ENCODE measurements at regions not wholly inside any gene's neighbourhood (a gene's known extent, or its start where the extent isn't known, plus 50 kb on each side); places are given as distances from the start of the nearest gene placed in this dataset.

DNA sequence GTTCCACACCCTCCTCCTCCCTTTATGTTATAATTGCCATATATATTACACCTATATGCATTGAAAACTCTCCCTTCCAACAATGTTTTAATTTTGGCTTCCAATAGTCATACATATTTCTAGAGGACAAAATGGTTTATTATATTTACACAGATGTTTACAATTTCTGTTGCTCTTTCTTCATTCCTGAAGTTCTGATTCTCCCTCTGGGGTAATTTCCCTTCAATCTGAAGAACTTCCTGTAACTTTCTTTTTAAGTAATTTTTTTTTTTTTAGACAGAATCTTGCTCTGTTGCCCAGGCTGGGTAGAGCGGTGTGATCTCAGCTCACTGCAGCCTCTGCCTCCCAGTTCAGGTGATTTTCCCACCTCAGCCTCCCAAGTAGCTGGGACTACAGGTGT lies 173.0 kb upstream of the MAP1B start:
- Histone ChIP-seq H3K36me3 (ENCODE audit: low read depth, missing control alignments) (no peaks in the 10 kb centered on the region), H3K27ac (no peak overlapping the region), H3K4me3 (no peak overlapping the region), H3K4me1 (peaks cover 3% of the 10 kb centered on the region), H3K9me3 (no peaks in the 10 kb centered on the region), H3K27me3 (no peaks in the 10 kb centered on the region)
- WGBS, 2 donors, result 65 to 87% methylated on average over 1 of the region's 1 CpG
- TF ChIP-seq POLR2A (IDR thresholded peaks at IDR 0.05) (no peak), CTCF (IDR thresholded peaks at IDR 0.05) (no peak)
- no peak for DNase-seq
- intact Hi-C loops (cut with DNase I; ENCODE audit: low total_unique reads), result no loop called here

DNA sequence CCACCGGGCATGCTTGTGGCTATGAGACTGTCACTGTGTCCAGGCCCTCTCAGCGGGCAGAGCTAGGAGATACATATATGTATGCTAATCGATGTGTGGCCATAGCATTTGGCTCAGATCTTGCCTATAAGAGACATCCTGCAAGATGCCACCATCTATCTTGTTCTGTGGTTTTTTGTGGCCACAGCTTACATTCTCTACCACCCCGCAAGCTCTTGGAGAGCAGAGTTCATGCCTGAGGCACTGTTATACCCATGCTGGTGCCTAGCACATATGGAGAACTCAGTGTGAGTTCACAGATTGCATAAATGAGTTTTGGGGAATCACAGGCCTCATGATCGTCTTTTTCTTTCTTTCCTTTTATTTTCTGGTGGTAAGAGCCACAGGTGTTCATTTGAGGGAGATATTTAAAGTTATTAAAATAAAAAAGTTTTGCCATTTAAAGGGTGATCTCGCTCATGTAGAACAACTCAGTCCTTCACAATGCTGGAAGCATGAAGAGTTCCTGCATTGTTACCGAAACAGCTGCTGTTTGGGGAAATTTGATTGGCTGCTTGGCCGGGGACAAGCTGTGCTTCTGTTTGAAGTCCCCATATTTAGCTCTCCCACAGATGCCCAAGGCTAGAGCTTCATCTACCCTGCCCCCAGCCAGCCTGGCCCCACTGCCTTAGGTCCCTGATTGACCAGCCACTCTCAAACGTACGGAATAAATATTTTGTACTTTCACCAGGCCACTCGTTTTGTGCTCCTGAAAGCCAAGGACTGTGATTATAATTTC lies 169.2 kb upstream of the MAP1B start:
- Histone ChIP-seq H3K36me3 (ENCODE audit: low read depth, missing control alignments) (no peaks in the 10 kb centered on the region), H3K9me3 (no peaks in the 10 kb centered on the region), H3K27ac (no peak overlapping the region), H3K4me3 (no peak overlapping the region), H3K27me3 (no peaks in the 10 kb centered on the region), H3K4me1 (peaks cover under 1% of the 10 kb centered on the region)
- peak; percentile 25 for DNase-seq
- 65 to 68% methylated on average over 11 of the region's 11 CpGs for WGBS, 2 donors
- TF ChIP-seq CTCF (IDR thresholded peaks at IDR 0.05), result no peak
- TF ChIP-seq POLR2A (IDR thresholded peaks at IDR 0.05), result no peak
- intact Hi-C loops (cut with DNase I; ENCODE audit: low total_unique reads), result no loop called here

GRCh38 chr5:71938895-71939294 lies 168.4 kb upstream of the MAP1B start:
- H3K27me3 ChIP-seq, result no peaks in the 10 kb centered on the region
- intact Hi-C loops (cut with DNase I; ENCODE audit: low total_unique reads), result no loop called here
- WGBS, 2 donors, result 75 to 78% methylated on average over 4 to 7 of the region's 7 CpGs
- DNase-seq, result no peak
- no peaks in the 10 kb centered on the region for H3K9me3 ChIP-seq
- no peak overlapping the region for H3K27ac ChIP-seq
- no peaks in the 10 kb centered on the region for H3K4me1 ChIP-seq
- H3K36me3 ChIP-seq (ENCODE audit: low read depth, missing control alignments), result no peaks in the 10 kb centered on the region
- no peak for TF ChIP-seq POLR2A (IDR thresholded peaks at IDR 0.05)
- no peak for TF ChIP-seq CTCF (IDR thresholded peaks at IDR 0.05)
- H3K4me3 ChIP-seq, result no peak overlapping the region

GRCh38 chr5:71939452-71940230 lies 167.6 kb upstream of the MAP1B start:
- Histone ChIP-seq H3K4me3 (no peak overlapping the region), H3K36me3 (ENCODE audit: low read depth, missing control alignments) (no peaks in the 10 kb centered on the region), H3K27ac (no peak overlapping the region), H3K9me3 (no peaks in the 10 kb centered on the region), H3K27me3 (no peaks in the 10 kb centered on the region), H3K4me1 (no peaks in the 10 kb centered on the region)
- DNase-seq, result no peak
- intact Hi-C loops (cut with DNase I; ENCODE audit: low total_unique reads), result no loop called here
- WGBS, 2 donors, result 67 to 68% methylated on average over 8 of the region's 8 CpGs
- TF ChIP-seq CTCF (IDR thresholded peaks at IDR 0.05) (no peak), POLR2A (IDR thresholded peaks at IDR 0.05) (no peak)

Data from testis (tissue), 2 donors.